ENCODE measurements at regions not wholly inside any gene's neighbourhood (a gene's known extent, or its start where the extent isn't known, plus 50 kb on each side); places are given as distances from the start of the nearest gene placed in this dataset.

- DNase-seq (ENCODE audit: extremely low read depth, insufficient read length) = no peak
- Histone ChIP-seq H3K27me3 (replicated peaks; ENCODE audit: control insufficient read depth, insufficient read depth, low read length) (no peaks in the 10 kb centered on the region), H3K36me3 (ENCODE audit: control insufficient read depth, insufficient read depth, low read length) (no peaks in the 10 kb centered on the region), H3K4me3 (replicated peaks; ENCODE audit: low read depth, low read length) (no peak overlapping the region)
- TF ChIP-seq CTCF (IDR thresholded peaks at IDR 0.05; ENCODE audit: insufficient read depth, low read length, poor library complexity, severe bottlenecking) = no peak
Measured at GRCh38 chr18:67916097-67916496, 399.6 kb upstream of the DSEL start.

- Histone ChIP-seq H3K27me3 (replicated peaks; ENCODE audit: control insufficient read depth, insufficient read depth, low read length) (no peaks in the 10 kb centered on the region), H3K4me3 (replicated peaks; ENCODE audit: low read depth, low read length) (no peak overlapping the region), H3K36me3 (ENCODE audit: control insufficient read depth, insufficient read depth, low read length) (no peaks in the 10 kb centered on the region)
- no peak for TF ChIP-seq CTCF (IDR thresholded peaks at IDR 0.05; ENCODE audit: insufficient read depth, low read length, poor library complexity, severe bottlenecking)
- DNase-seq (ENCODE audit: extremely low read depth, insufficient read length) = no peak
Measured at GRCh38 chr18:67913040-67913439, 396.5 kb upstream of the DSEL start.

- no peaks in the 10 kb centered on the region for H3K27me3 ChIP-seq (replicated peaks; ENCODE audit: control insufficient read depth, insufficient read depth, low read length)
- TF ChIP-seq CTCF (IDR thresholded peaks at IDR 0.05; ENCODE audit: insufficient read depth, low read length, poor library complexity, severe bottlenecking) = no peak
- H3K36me3 ChIP-seq (ENCODE audit: control insufficient read depth, insufficient read depth, low read length) = no peaks in the 10 kb centered on the region
- H3K4me3 ChIP-seq (replicated peaks; ENCODE audit: low read depth, low read length) = no peak overlapping the region
- DNase-seq (ENCODE audit: extremely low read depth, insufficient read length) = no peak
Measured at GRCh38 chr18:67901573-67901972, 385.1 kb upstream of the DSEL start.

- DNase-seq (ENCODE audit: extremely low read depth, insufficient read length) = no peak
- TF ChIP-seq CTCF (IDR thresholded peaks at IDR 0.05; ENCODE audit: insufficient read depth, low read length, poor library complexity, severe bottlenecking) = no peak
- Histone ChIP-seq H3K36me3 (ENCODE audit: control insufficient read depth, insufficient read depth, low read length) (no peaks in the 10 kb centered on the region), H3K27me3 (replicated peaks; ENCODE audit: control insufficient read depth, insufficient read depth, low read length) (no peaks in the 10 kb centered on the region), H3K4me3 (replicated peaks; ENCODE audit: low read depth, low read length) (no peak overlapping the region)
Measured at GRCh38 chr18:67896451-67896850, 379.9 kb upstream of the DSEL start.

GRCh38 chr18:67893916-67894315 lies 377.4 kb upstream of the DSEL start:
- TF ChIP-seq CTCF (IDR thresholded peaks at IDR 0.05; ENCODE audit: insufficient read depth, low read length, poor library complexity, severe bottlenecking) = no peak
- Histone ChIP-seq H3K27me3 (replicated peaks; ENCODE audit: control insufficient read depth, insufficient read depth, low read length) (no peaks in the 10 kb centered on the region), H3K36me3 (ENCODE audit: control insufficient read depth, insufficient read depth, low read length) (no peaks in the 10 kb centered on the region), H3K4me3 (replicated peaks; ENCODE audit: low read depth, low read length) (no peak overlapping the region)
- DNase-seq (ENCODE audit: extremely low read depth, insufficient read length) = no peak

- Histone ChIP-seq H3K36me3 (ENCODE audit: control insufficient read depth, insufficient read depth, low read length) (no peaks in the 10 kb centered on the region), H3K27me3 (replicated peaks; ENCODE audit: control insufficient read depth, insufficient read depth, low read length) (no peaks in the 10 kb centered on the region), H3K4me3 (replicated peaks; ENCODE audit: low read depth, low read length) (no peak overlapping the region)
- DNase-seq (ENCODE audit: extremely low read depth, insufficient read length) = no peak
- no peak for TF ChIP-seq CTCF (IDR thresholded peaks at IDR 0.05; ENCODE audit: insufficient read depth, low read length, poor library complexity, severe bottlenecking)
Measured at GRCh38 chr18:67876871-67877270, 360.4 kb upstream of the DSEL start.

Measured in GM06990 (cell line).